SU-DHL-6 (cell line): ENCODE measurements at regions not wholly inside any gene's neighbourhood (a gene's known extent, or its start where the extent isn't known, plus 50 kb on each side); places are given as distances from the start of the nearest gene placed in this dataset.
"Not testable (repeated sequence)": the region's sequence is repeated elsewhere in the genome, so short reads cannot be mapped to it uniquely, and the experiment has no call there.

Experiments used
- H2AFZ ChIP-seq: fragments of 200-600 bp; sonication (generic); 2 replicates; pipeline ENCODE4 v1.6.1; 2014; ENCODE audit warnings: low read depth, mild to moderate bottlenecking, moderate library complexity, mixed read lengths, antibody characterized with exemption, low read length; ENCODE audit not compliant: severe bottlenecking
- H3F3A ChIP-seq: fragments of 200-600 bp; shearing (Covaris generic); 2 replicates; pipeline ENCODE4 v1.6.0; 2016; ENCODE audit warnings: antibody characterized with exemption, mild to moderate bottlenecking; ENCODE audit not compliant: insufficient read depth
- H3K27ac ChIP-seq: fragments of 200-600 bp; sonication (generic); 2 replicates; pipeline ENCODE4 v1.5.1; 2016; ENCODE audit warnings: low read depth, mild to moderate bottlenecking, low read length, moderate library complexity, mixed read lengths
- H3K27me3 ChIP-seq: fragments of 200-600 bp; sonication (generic), shearing (Covaris generic); 2 replicates; pipeline ENCODE4 v1.6.0; 2014; ENCODE audit warnings: mild to moderate bottlenecking, low read length
- H3K36me3 ChIP-seq: fragments of 200-600 bp; sonication (generic); 2 replicates; pipeline ENCODE4 v1.6.1; 2014; ENCODE audit warnings: mild to moderate bottlenecking, low read length, mixed read lengths
- H3K4me2 ChIP-seq: fragments of 300-600, 200-600 bp; shearing (Covaris generic), sonication (generic); 2 replicates; pipeline ENCODE4 v1.6.0; 2014; ENCODE audit warnings: low read length, low read depth, mild to moderate bottlenecking; ENCODE audit not compliant: poor library complexity, severe bottlenecking
- H3K4me3 ChIP-seq: fragments of 200-600 bp; sonication (generic); 2 replicates; pipeline ENCODE4 v1.5.1; 2014; ENCODE audit warnings: antibody characterized with exemption, low read length, mild to moderate bottlenecking, mixed read lengths; ENCODE audit not compliant: insufficient read depth, poor library complexity, severe bottlenecking
- H3K79me2 ChIP-seq: fragments of 200-600 bp; sonication (generic); 2 replicates; pipeline ENCODE4 v1.6.1; 2014; ENCODE audit warnings: mild to moderate bottlenecking, low read length, moderate library complexity; ENCODE audit not compliant: insufficient read depth
- H3K9ac ChIP-seq: fragments of 200-600 bp; sonication (generic); 2 replicates; pipeline ENCODE4 v1.7.0; 2014; ENCODE audit warnings: mild to moderate bottlenecking, low read length
- H3K9me2 ChIP-seq: fragments of 200-600 bp; sonication (generic); replicated peaks from 2 replicates; pipeline ENCODE4 v1.6.1; 2014; ENCODE audit warnings: low read length; ENCODE audit not compliant: insufficient read depth
- H3K9me3 ChIP-seq: fragments of 200-600 bp; sonication (generic); 2 replicates; pipeline ENCODE4 v1.6.1; 2014; ENCODE audit warnings: low read length, mixed read lengths; ENCODE audit not compliant: insufficient read depth
- H4K20me1 ChIP-seq: fragments of 200-600 bp; sonication (generic); 2 replicates; pipeline ENCODE4 v1.6.1; 2014; ENCODE audit warnings: low read depth, mild to moderate bottlenecking, antibody characterized with exemption, low read length, moderate library complexity, mixed read lengths
- EZH2phosphoT487 ChIP-seq: fragments of 200-600 bp; sonication (generic), shearing (Covaris generic); conservative IDR thresholded peaks from 2 replicates; pipeline ENCODE4 v1.6.1; 2018; ENCODE audit warnings: mild to moderate bottlenecking, antibody characterized with exemption, low read length, moderate library complexity, mixed read lengths
- TF ChIP-seq, protein P1 (sequence below): fragments of 200-600 bp; sonication (generic); IDR thresholded peaks from one replicate; pipeline ENCODE4 v1.5.1; 2017; ENCODE audit warnings: antibody characterized with exemption, mild to moderate bottlenecking, low read length, moderate library complexity; ENCODE audit not compliant: insufficient read depth, poor library complexity, severe bottlenecking

DNA sequence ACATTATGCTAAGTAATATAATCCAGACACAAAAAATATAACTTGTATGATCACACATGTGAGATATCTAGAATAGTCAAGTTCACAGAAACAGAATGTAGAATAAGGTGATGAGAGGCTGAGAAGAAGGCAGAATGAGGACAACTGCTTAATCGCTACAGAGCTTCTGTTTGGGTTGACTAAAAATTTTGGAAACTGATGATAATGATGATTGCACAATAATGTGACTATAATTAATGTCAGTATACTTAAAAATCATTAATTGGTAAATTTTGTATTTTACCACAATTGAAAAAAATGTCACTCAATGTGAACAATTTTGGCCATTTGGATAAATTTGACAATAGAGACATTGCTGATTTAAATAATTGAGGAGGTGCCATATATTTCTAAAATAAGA, 1374.4 kb upstream of the CDH8 start:
- no peak overlapping the region for H3K27ac ChIP-seq
- no peaks in the 10 kb centered on the region for H3F3A ChIP-seq
- H3K79me2 ChIP-seq = no peaks in the 10 kb centered on the region
- H3K9ac ChIP-seq = no peak overlapping the region
- no peaks in the 10 kb centered on the region for H3K9me3 ChIP-seq
- no peaks in the 10 kb centered on the region for H3K36me3 ChIP-seq
- H2AFZ ChIP-seq = no peak overlapping the region
- no peak overlapping the region for H3K4me3 ChIP-seq
- no peak for TF ChIP-seq EZH2phosphoT487
- TF ChIP-seq, protein P1, sequence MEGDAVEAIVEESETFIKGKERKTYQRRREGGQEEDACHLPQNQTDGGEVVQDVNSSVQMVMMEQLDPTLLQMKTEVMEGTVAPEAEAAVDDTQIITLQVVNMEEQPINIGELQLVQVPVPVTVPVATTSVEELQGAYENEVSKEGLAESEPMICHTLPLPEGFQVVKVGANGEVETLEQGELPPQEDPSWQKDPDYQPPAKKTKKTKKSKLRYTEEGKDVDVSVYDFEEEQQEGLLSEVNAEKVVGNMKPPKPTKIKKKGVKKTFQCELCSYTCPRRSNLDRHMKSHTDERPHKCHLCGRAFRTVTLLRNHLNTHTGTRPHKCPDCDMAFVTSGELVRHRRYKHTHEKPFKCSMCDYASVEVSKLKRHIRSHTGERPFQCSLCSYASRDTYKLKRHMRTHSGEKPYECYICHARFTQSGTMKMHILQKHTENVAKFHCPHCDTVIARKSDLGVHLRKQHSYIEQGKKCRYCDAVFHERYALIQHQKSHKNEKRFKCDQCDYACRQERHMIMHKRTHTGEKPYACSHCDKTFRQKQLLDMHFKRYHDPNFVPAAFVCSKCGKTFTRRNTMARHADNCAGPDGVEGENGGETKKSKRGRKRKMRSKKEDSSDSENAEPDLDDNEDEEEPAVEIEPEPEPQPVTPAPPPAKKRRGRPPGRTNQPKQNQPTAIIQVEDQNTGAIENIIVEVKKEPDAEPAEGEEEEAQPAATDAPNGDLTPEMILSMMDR = no peak
- H3K9me2 ChIP-seq = no peaks in the 10 kb centered on the region
- H3K4me2 ChIP-seq = no peak overlapping the region
- no peaks in the 10 kb centered on the region for H3K27me3 ChIP-seq
- no peaks in the 10 kb centered on the region for H4K20me1 ChIP-seq

DNA sequence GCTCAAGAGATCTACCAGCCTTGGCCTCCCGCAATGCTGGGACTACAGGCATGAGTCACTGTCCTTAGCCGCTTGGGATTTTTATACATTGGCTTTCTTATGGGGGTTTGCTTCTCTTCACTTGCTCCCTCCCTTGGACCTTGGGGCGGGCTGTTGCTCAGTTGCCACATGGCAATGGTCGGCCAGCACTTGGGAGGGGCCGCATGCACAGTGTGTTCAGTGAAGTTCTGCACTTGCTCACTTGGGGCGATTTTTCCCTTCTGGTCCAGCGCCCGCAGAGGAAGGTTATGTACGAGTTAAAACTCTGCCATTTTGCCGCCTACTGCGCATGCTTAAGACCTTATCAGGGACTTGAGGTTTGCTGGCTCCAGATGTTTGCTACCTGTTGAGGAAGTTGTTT, 1367.6 kb upstream of the CDH8 start:
- no peaks in the 10 kb centered on the region for H4K20me1 ChIP-seq
- no peak overlapping the region for H3K4me2 ChIP-seq
- no peaks in the 10 kb centered on the region for H3K9me2 ChIP-seq
- H3F3A ChIP-seq = no peaks in the 10 kb centered on the region
- H3K9me3 ChIP-seq = no peaks in the 10 kb centered on the region
- no peak overlapping the region for H3K4me3 ChIP-seq
- H3K9ac ChIP-seq = no peak overlapping the region
- no peak overlapping the region for H3K27ac ChIP-seq
- TF ChIP-seq, protein P1 = no peak
- TF ChIP-seq EZH2phosphoT487 = no peak
- no peaks in the 10 kb centered on the region for H3K27me3 ChIP-seq
- H3K36me3 ChIP-seq = no peaks in the 10 kb centered on the region
- H3K79me2 ChIP-seq = no peaks in the 10 kb centered on the region
- no peak overlapping the region for H2AFZ ChIP-seq

- H3K4me2 ChIP-seq, H4K20me1 ChIP-seq: not testable (repeated sequence)
Measured at GRCh38 chr16:63388277-63388676, 1352.0 kb upstream of the CDH8 start.

GRCh38 chr16:63385714-63386432, 1349.6 kb upstream of the CDH8 start:
- no peaks in the 10 kb centered on the region for H3K36me3 ChIP-seq
- H3K79me2 ChIP-seq = no peaks in the 10 kb centered on the region
- TF ChIP-seq EZH2phosphoT487 = no peak
- TF ChIP-seq, protein P1 = no peak
- H3K9me3 ChIP-seq = no peaks in the 10 kb centered on the region
- no peak overlapping the region for H3K9ac ChIP-seq
- H2AFZ ChIP-seq = no peak overlapping the region
- H4K20me1 ChIP-seq = no peaks in the 10 kb centered on the region
- H3K27ac ChIP-seq = no peak overlapping the region
- no peaks in the 10 kb centered on the region for H3K27me3 ChIP-seq
- no peak overlapping the region for H3K4me3 ChIP-seq
- no peaks in the 10 kb centered on the region for H3K9me2 ChIP-seq
- no peaks in the 10 kb centered on the region for H3F3A ChIP-seq
- H3K4me2 ChIP-seq = no peak overlapping the region

More at GRCh38 chr16:63388277-63388676, 1352.0 kb upstream of the CDH8 start:
- H3K9ac ChIP-seq, H3K79me2 ChIP-seq, H3K27me3 ChIP-seq, H3K9me3 ChIP-seq, H2AFZ ChIP-seq, H3K4me3 ChIP-seq, H3K9me2 ChIP-seq, H3F3A ChIP-seq, H3K36me3 ChIP-seq, H3K27ac ChIP-seq: not testable (repeated sequence)
